ENCODE measurements at regions not wholly inside any gene's neighbourhood (a gene's known extent, or its start where the extent isn't known, plus 50 kb on each side); places are given as distances from the start of the nearest gene placed in this dataset.

- no peak for TF ChIP-seq ARNTL (CRISPR knock-in tag; IDR thresholded peaks at IDR 0.05; ENCODE audit: borderline replicate concordance, low read depth)
- no peak for TF ChIP-seq TCF4 (CRISPR knock-in tag; IDR thresholded peaks at IDR 0.05; ENCODE audit: borderline replicate concordance)
- TF ChIP-seq PPARA (CRISPR knock-in tag; IDR thresholded peaks at IDR 0.05; ENCODE audit: borderline replicate concordance), result no peak
- no peak for TF ChIP-seq OSR1 (CRISPR knock-in tag; IDR thresholded peaks at IDR 0.05)
- no peak for TF ChIP-seq ZC3H10 (CRISPR knock-in tag; IDR thresholded peaks at IDR 0.05)
- no peak for TF ChIP-seq GLIS3 (CRISPR knock-in tag; IDR thresholded peaks at IDR 0.05)
- no peak for TF ChIP-seq ZNF8 (CRISPR knock-in tag; IDR thresholded peaks at IDR 0.05)
- no peak for TF ChIP-seq CSRNP3 (CRISPR knock-in tag; IDR thresholded peaks at IDR 0.05)
- ATAC-seq, result no peak
Observed at GRCh38 chr21:15221799-15222386, 157.1 kb upstream of the NRIP1 start.

DNA sequence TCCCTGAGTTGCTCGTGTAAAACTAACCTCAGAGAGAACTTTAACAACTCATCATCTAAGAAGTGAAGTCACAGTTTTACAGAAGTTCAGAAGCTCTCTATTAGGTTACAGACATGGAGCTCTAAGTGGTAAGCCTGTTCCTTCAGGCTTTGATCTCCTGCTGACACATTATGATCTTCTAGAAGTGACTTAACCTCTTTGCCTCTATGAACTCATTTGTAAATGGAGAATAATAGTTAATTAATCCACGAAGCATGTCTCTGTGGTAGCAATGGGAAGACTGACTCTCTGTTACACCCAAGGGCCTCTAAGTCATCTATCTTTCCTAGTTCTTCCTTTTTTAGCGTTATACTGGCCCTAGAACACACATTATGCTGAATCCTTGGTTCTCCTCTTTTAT lies 157.9 kb upstream of the NRIP1 start:
- TF ChIP-seq ZFP3 (CRISPR knock-in tag; IDR thresholded peaks at IDR 0.05), result no peak
- TF ChIP-seq, protein P1, sequence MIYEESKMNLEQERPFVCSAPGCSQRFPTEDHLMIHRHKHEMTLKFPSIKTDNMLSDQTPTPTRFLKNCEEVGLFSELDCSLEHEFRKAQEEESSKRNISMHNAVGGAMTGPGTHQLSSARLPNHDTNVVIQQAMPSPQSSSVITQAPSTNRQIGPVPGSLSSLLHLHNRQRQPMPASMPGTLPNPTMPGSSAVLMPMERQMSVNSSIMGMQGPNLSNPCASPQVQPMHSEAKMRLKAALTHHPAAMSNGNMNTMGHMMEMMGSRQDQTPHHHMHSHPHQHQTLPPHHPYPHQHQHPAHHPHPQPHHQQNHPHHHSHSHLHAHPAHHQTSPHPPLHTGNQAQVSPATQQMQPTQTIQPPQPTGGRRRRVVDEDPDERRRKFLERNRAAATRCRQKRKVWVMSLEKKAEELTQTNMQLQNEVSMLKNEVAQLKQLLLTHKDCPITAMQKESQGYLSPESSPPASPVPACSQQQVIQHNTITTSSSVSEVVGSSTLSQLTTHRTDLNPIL (CRISPR knock-in tag; IDR thresholded peaks at IDR 0.05; ENCODE audit: low read depth), result no peak
- no peak for ATAC-seq

DNA sequence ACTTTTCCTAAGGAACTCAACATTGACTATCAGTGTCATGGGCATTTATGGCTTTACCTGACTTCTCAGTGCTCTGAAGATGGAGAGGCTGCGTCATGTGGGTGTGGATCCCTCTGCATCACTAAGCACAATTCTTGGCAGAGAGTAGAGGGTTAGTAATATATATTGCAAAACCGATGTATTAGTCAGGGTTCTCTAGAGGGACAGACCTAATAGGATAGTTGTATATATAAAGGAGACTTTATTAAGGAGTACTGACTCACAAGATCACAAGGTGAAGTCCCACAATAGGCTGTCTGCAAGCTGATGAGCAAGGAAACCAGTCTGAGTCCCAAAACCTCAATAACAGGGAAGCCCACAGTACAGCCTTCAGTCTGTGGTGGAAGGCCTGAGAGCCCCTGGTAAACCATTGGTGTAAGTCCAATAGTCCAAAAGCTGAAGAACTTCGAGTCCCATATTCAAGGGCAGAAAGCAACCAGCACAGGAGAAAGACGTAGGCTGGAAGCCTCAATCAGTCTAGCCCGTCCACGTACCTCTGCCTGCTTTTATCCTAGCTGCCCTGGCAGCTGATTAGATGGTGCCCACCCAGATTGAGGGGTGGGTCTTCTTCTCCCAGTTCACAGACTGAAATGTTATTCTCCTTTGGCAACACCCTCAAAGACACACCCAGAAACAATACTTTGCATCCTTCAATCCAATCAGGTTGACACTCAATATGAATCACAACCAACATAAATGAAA lies 159.7 kb upstream of the NRIP1 start:
- TF ChIP-seq CSRNP3 (CRISPR knock-in tag; IDR thresholded peaks at IDR 0.05) (no peak), TOX (CRISPR knock-in tag; IDR thresholded peaks at IDR 0.05; ENCODE audit: borderline replicate concordance) (no peak), ZFP30 (CRISPR knock-in tag; IDR thresholded peaks at IDR 0.05) (no peak), ISL1 (CRISPR knock-in tag; IDR thresholded peaks at IDR 0.05) (no peak)
- no peak for ATAC-seq

DNA sequence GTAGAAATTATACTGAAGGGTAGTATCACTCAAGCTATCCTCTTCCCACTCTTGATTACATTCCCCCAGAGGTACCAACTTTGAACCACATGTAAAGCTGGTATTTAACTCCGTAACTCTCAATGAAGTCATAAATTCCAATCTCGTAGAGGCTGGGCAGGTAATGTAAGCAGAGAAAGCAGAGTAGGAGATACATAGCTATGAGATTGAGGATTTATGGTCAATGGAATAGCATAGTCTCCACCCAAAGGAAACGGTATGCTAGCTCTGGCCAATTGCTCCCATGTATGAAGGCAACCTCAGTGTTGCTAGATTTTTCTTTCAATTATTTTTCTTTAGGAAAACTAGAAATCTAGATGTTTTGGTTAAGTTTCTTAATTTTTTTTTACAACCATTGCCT lies 163.1 kb upstream of the NRIP1 start:
- no peak for ATAC-seq
- TF ChIP-seq ZFP30 (CRISPR knock-in tag; IDR thresholded peaks at IDR 0.05) (no peak), SNAI2 (CRISPR knock-in tag; IDR thresholded peaks at IDR 0.05) (no peak), ZNF565 (CRISPR knock-in tag; conservative IDR thresholded peaks at IDR 0.05; ENCODE audit: low read depth) (no peak), GLIS3 (CRISPR knock-in tag; IDR thresholded peaks at IDR 0.05) (no peak), ZFP3 (CRISPR knock-in tag; IDR thresholded peaks at IDR 0.05) (no peak), BACH2 (CRISPR knock-in tag; IDR thresholded peaks at IDR 0.05; ENCODE audit: borderline replicate concordance) (no peak), CSRNP3 (CRISPR knock-in tag; IDR thresholded peaks at IDR 0.05) (no peak), ISL1 (CRISPR knock-in tag; IDR thresholded peaks at IDR 0.05) (no peak), ZNF70 (CRISPR knock-in tag; IDR thresholded peaks at IDR 0.05) (no peak)

GRCh38 chr21:15229390-15229789 lies 164.6 kb upstream of the NRIP1 start:
- no peak for ATAC-seq
- no peak for TF ChIP-seq ZNF565 (CRISPR knock-in tag; conservative IDR thresholded peaks at IDR 0.05; ENCODE audit: low read depth)
- TF ChIP-seq OSR1 (CRISPR knock-in tag; IDR thresholded peaks at IDR 0.05), result no peak
- TF ChIP-seq CSRNP3 (CRISPR knock-in tag; IDR thresholded peaks at IDR 0.05), result no peak
- no peak for TF ChIP-seq TSHZ2 (CRISPR knock-in tag; IDR thresholded peaks at IDR 0.05)
- TF ChIP-seq, protein P2, sequence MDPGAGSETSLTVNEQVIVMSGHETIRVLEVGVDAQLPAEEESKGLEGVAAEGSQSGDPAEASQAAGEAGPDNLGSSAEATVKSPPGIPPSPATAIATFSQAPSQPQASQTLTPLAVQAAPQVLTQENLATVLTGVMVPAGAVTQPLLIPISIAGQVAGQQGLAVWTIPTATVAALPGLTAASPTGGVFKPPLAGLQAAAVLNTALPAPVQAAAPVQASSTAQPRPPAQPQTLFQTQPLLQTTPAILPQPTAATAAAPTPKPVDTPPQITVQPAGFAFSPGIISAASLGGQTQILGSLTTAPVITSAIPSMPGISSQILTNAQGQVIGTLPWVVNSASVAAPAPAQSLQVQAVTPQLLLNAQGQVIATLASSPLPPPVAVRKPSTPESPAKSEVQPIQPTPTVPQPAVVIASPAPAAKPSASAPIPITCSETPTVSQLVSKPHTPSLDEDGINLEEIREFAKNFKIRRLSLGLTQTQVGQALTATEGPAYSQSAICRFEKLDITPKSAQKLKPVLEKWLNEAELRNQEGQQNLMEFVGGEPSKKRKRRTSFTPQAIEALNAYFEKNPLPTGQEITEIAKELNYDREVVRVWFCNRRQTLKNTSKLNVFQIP (CRISPR knock-in tag; IDR thresholded peaks at IDR 0.05; ENCODE audit: borderline replicate concordance, low read depth), result no peak
- no peak for TF ChIP-seq TOX (CRISPR knock-in tag; IDR thresholded peaks at IDR 0.05; ENCODE audit: borderline replicate concordance)

Data from SK-N-SH treated with all-trans-retinoic acid at 6 μM for 48 hours (cell line).